Calu3 (cell line): ENCODE measurements at regions not wholly inside any gene's neighbourhood (a gene's known extent, or its start where the extent isn't known, plus 50 kb on each side); places are given as distances from the start of the nearest gene placed in this dataset.

Source experiments
- BruUV-seq: library from RNA; stranded (reverse); fragments of 400-500 nt; replicated peaks from 2 replicates; lab custom pipeline; 2021; lab: Mats Ljungman, UMichigan
- CTCF ChIA-PET: fragments of 300-600 bp; sonication (Branson Sonifier 250); formaldehyde crosslinking; loops from one replicate; lab custom pipeline; 2022; ENCODE audit warnings: antibody characterized with exemption; lab: Charles Lee
- DNase-seq: peaks from one replicate; pipeline ENCODE4 v3.0.0; 2022
- H3K27ac Mint-ChIP-seq: one replicate; pipeline ENCODE4 v1.8.0; 2022; ENCODE audit warnings: mixed read lengths; ENCODE audit not compliant: unreplicated experiment
- H3K27me3 Mint-ChIP-seq: one replicate; pipeline ENCODE4 v1.8.0; 2022; ENCODE audit warnings: mixed read lengths; ENCODE audit not compliant: unreplicated experiment
- H3K36me3 Mint-ChIP-seq: one replicate; pipeline ENCODE4 v1.8.0; 2022; ENCODE audit warnings: mild to moderate bottlenecking, moderate library complexity, mixed read lengths; ENCODE audit not compliant: insufficient read depth, unreplicated experiment
- H3K4me1 Mint-ChIP-seq: one replicate; pipeline ENCODE4 v1.8.0; 2022; ENCODE audit warnings: mild to moderate bottlenecking, low read depth, mixed read lengths; ENCODE audit not compliant: unreplicated experiment
- H3K4me3 Mint-ChIP-seq: one replicate; pipeline ENCODE4 v1.8.0; 2022; ENCODE audit warnings: mild to moderate bottlenecking, low read depth, moderate library complexity, mixed read lengths; ENCODE audit not compliant: unreplicated experiment
- H3K9me3 Mint-ChIP-seq: one replicate; pipeline ENCODE4 v1.8.0; 2022; ENCODE audit warnings: low read depth, mixed read lengths; ENCODE audit not compliant: unreplicated experiment
- CTCF ChIP-seq: fragments of 200-600 bp; IDR thresholded peaks from one replicate; pipeline ENCODE4 v1.8.0; 2022; ENCODE audit warnings: antibody characterized with exemption; ENCODE audit not compliant: unreplicated experiment
- intact Hi-C: fragments of 100-400 bp; cut with micrococcal nuclease; formaldehyde crosslinking; loops from one replicate; pipeline ENCODE4 v1.10.0; 2022; ENCODE audit not compliant: unreplicated experiment

- Mint-ChIP-seq H3K4me1 (no peaks in the 10 kb centered on the region), H3K36me3 (no peaks in the 10 kb centered on the region), H3K27ac (no peak overlapping the region), H3K4me3 (no peak overlapping the region), H3K27me3 (no peaks in the 10 kb centered on the region), H3K9me3 (peaks cover 4% of the 10 kb centered on the region)
- CTCF ChIA-PET, result no interaction called here
- no peak for TF ChIP-seq CTCF
- no peak for DNase-seq
- intact Hi-C loops, result no loop called here
- no TSS peak for BruUV-seq
Observed at GRCh38 chr4:185924458-185925044, 112.6 kb upstream of the SORBS2 start.

GRCh38 chr4:185925910-185926360, 113.9 kb upstream of the SORBS2 start:
- CTCF ChIA-PET, result no interaction called here
- intact Hi-C loops, result no loop called here
- BruUV-seq, result no TSS peak
- no peak for TF ChIP-seq CTCF
- Mint-ChIP-seq H3K36me3 (no peaks in the 10 kb centered on the region), H3K4me1 (no peaks in the 10 kb centered on the region), H3K27me3 (no peaks in the 10 kb centered on the region), H3K4me3 (no peak overlapping the region), H3K9me3 (peaks cover 4% of the 10 kb centered on the region), H3K27ac (no peak overlapping the region)
- DNase-seq, result no peak

- Mint-ChIP-seq H3K27ac (no peak overlapping the region), H3K9me3 (no peaks in the 10 kb centered on the region), H3K4me1 (no peaks in the 10 kb centered on the region), H3K4me3 (no peak overlapping the region), H3K27me3 (no peaks in the 10 kb centered on the region), H3K36me3 (no peaks in the 10 kb centered on the region)
- no peak for TF ChIP-seq CTCF
- DNase-seq, result no peak
- intact Hi-C loops, result no loop called here
- BruUV-seq, result no TSS peak
- CTCF ChIA-PET, result interaction anchor here (0.7 kb wide), 1 partner anchor 1106 kb away, joined by 3 read pairs; the partner anchor contains the start of gene ACSL1
Observed at GRCh38 chr4:185931375-185931774, 119.4 kb upstream of the SORBS2 start.

- no TSS peak for BruUV-seq
- H3K4me3 Mint-ChIP-seq, result no peak overlapping the region
- CTCF ChIA-PET, result no interaction called here
Observed at GRCh38 chr4:185931986-185932385, 120.0 kb upstream of the SORBS2 start.

More at GRCh38 chr4:185931986-185932385, 120.0 kb upstream of the SORBS2 start:
- DNase-seq, result no peak
- H3K9me3 Mint-ChIP-seq, result no peaks in the 10 kb centered on the region
- no peak overlapping the region for H3K27ac Mint-ChIP-seq
- H3K27me3 Mint-ChIP-seq, result no peaks in the 10 kb centered on the region
- H3K36me3 Mint-ChIP-seq, result no peaks in the 10 kb centered on the region
- intact Hi-C loops, result no loop called here
- no peaks in the 10 kb centered on the region for H3K4me1 Mint-ChIP-seq
- no peak for TF ChIP-seq CTCF
